CD1c-positive myeloid dendritic cell (primary cell): ENCODE measurements at regions not wholly inside any gene's neighbourhood (a gene's known extent, or its start where the extent isn't known, plus 50 kb on each side); places are given as distances from the start of the nearest gene placed in this dataset.
"Not testable (repeated sequence)": the region's sequence is repeated elsewhere in the genome, so short reads cannot be mapped to it uniquely, and the experiment has no call there.

Experiments
- DNase-seq: peaks from one replicate; pipeline ENCODE4 v3.0.0-alpha.2; 2016; ENCODE audit errors: extremely low spot score

GRCh38 chr1:188169971-188170370 lies 1341.2 kb downstream of the PLA2G4A start:
- no peak for DNase-seq

DNA sequence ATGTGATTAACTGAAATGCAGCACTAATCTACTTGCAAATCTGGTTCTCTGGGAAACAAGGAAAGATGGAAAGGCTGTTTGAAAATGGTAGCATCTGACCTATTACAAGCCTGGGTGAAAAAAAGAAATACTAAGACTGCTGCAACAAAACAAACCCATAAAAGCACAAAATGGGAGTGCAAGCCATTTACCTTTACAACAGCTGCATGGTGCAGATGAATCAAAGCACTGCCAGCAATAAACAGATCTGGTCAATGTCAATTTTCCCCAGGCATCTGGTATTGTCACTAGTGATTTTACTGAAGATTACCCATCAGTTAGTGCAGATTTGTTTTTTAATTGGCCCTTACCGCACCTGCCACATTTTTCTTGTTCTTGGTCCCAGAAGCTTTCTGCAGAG lies 1341.7 kb downstream of the PLA2G4A start:
- DNase-seq = no peak

- no peak for DNase-seq
These were observed 1342.2 kb downstream of the PLA2G4A start for GRCh38 chr1:188170935-188171334.

- DNase-seq = not testable (repeated sequence)
These were observed 1353.3 kb downstream of the PLA2G4A start for GRCh38 chr1:188182063-188182462.

DNA sequence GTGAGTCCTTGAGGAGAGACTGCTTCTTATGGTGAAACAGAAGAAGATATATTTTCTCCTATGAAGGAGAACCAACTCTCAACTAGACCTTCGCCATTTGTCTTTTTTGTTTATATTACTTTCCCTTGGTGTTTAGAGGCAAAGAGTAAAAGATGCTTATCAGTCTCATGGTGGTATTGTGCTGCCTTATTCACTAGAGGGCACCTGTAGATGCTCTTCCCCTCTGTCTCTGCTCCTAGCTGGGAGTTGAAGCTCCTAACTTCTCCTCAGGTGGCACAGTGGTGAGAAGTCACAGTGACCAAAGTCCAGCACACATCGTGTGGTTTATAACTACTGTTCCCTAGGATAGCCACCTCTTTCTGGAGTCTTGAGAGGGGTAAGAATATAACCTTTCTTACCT lies 1359.6 kb downstream of the PLA2G4A start:
- DNase-seq = no peak

DNA sequence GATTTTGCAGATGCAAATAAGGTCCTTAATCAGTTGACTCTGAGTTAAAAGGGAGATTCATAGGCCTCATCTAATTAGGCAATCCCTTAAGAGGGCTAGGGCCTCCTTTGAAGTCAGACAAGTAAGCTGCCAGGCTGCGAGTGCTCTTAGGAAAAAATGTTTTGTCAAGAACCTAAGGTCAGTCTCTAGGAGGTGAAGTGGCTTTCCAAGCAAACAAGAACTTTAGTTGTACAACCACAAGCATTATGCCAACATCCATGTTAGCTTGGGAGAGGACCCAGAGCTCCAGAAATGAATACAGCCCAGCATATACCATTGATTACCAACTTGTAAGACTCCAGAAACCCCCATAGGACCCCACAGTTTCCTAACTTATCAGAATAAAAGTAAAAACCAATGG lies 1366.2 kb downstream of the PLA2G4A start:
- no peak for DNase-seq

DNA sequence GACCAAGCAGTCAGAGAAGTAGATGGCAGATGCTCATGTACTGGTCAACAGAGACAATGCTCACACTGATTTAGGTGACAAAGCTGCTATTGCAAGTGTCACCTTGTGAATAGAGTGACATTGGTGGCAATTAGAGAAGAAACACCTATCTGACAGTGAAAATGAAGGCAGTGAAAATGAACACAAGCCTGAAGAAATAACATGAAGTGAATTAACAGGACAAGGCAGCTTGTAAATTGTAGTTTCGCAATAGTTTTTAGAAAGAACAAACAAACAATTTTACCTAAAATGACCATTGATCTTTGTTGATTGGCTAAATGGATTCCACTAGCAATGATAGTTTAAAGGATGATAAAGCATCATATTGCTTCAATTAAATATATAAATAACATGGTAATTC lies 1389.5 kb downstream of the PLA2G4A start:
- DNase-seq = no peak

DNA sequence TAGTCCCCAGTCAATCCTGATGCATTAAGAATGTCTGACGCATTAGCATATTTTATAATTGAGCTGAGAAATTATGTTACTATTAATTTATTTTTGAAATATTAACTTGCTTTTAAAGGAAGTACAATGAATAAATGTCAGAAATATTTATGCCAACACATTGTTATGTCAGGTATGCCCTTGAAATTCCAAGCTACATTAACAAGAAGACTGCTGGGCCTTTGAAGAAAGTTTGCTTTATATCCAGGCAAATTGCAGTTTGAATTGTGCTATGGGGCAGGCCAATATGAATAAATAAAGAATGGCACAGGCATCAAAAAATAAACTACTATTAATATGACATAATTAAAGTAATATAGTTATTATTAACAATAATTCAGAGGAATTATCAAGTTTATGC lies 1391.3 kb downstream of the PLA2G4A start:
- DNase-seq = no peak

DNA sequence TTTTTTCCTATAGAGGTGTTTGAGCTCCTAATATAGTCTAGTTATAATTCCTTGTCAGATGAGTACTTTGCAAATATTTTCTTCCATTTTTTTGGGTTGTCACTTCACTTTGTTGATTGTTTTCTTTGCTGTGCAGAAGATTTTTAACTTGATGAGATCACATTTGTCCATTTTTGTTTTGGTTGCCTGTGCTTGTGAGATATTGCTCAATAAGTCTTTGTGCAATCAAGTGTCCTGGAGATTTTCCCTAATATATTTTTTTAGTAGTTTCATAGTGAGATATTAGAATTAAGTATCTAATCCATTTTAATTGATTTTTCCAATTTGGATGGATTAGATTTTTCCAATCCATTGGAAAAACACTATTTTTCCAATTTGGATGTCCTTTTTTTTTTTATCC lies 1395.5 kb downstream of the PLA2G4A start:
- no peak for DNase-seq

GRCh38 chr1:188225975-188226374 lies 1397.2 kb downstream of the PLA2G4A start:
- no peak for DNase-seq

GRCh38 chr1:188228623-188229022 lies 1399.9 kb downstream of the PLA2G4A start:
- no peak for DNase-seq

GRCh38 chr1:188237573-188238348 lies 1409.0 kb downstream of the PLA2G4A start:
- no peak for DNase-seq

- DNase-seq = no peak
These were observed 1412.1 kb downstream of the PLA2G4A start for GRCh38 chr1:188240772-188241406.

DNA sequence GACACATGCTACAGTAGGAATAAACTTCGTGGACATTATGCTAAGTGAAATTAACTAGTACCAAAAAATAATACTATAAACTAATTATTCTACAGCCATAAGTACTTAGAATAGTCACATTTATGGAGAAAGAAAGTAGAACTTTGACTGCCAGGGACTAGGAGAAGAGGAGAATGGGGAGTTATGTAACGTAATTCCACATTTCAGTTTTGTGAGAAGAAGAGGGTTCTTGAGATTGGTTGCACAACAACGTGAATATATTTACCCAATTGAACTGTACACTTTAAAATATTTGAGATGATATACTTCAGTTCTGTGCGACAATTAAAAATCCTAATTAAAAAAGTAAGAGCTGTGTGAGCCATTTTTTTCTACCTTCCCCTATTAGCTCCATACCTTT lies 1412.9 kb downstream of the PLA2G4A start:
- DNase-seq = no peak

GRCh38 chr1:188243456-188243855 lies 1414.7 kb downstream of the PLA2G4A start:
- no peak for DNase-seq

GRCh38 chr1:188244681-188245080 lies 1415.9 kb downstream of the PLA2G4A start:
- DNase-seq = no peak

DNA sequence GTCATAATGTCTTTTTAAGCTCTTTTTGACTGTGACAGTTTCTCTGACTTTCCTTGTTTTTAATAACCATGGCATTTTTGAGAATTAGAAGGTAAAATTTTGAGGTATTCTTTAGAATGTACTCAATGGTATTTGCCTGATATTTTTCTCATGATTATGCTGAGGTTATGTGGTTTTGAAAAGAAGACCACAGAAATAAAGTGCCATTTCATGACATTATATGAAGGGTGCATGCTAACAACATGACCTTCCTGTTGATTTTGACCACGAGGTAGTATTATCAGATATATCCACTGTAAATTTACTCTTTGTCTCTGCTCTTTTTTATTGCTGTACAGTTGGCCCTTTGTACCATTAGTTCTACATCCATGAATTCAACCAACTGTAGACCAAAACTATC lies 1418.5 kb downstream of the PLA2G4A start:
- no peak for DNase-seq

DNA sequence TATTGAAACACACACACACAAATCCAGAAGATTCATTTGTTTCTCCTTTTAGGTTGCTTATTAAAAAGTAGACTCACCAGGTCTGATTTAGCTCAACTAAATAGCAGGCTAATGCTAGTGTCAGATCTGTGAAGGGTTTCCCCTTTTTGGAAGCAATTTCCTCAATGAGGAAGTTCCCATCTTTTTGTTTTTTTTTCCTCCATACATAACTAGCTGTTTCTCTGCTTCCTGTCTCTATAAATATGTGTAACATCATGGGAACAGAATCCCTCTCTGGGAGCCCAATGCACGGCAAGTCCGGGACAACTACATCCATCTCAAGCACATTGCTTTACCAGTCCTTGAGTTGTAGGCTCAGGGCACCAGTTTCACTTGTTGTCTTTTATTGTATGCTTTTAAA lies 1421.1 kb downstream of the PLA2G4A start:
- DNase-seq = peak; percentile 20

DNA sequence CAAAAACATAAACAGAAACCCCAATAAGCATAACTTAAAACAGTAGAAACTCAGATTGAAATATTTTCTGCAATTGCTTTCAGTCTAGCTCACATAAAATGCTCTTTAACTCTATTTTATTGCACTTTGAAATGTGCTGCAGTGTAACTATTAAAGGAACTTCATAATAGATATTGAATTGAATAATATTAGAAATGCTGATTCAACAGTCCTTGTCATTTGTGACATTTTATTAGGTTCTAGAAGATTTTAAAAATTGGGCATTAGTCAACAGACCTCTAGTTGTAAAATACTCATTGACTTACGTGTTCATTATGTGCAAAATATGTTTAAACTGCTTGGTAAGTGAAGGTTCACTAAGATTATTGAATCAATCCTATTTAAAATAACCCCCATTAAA lies 1422.3 kb downstream of the PLA2G4A start:
- DNase-seq = no peak

- no peak for DNase-seq
These were observed 1433.1 kb downstream of the PLA2G4A start for GRCh38 chr1:188261849-188262248.

DNA sequence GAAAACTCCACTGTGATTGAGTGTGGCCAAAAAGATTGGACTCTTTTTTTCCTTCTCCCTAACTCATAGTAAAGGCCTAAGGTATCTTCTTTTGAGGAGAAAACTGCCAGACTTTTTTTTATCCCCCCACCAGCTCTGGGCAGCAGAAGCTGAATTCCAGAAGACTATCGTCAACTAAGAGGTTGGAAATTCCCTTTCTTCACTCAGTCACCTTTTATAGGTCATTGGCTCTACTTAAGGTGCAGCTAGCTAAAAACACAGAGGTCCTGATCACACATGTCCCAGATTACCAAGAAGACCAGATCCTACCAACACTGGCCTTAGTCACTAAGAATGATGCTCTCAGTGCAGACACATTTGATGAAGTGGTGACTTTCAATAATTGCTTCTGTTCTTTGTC lies 1441.2 kb downstream of the PLA2G4A start:
- DNase-seq = no peak

DNA sequence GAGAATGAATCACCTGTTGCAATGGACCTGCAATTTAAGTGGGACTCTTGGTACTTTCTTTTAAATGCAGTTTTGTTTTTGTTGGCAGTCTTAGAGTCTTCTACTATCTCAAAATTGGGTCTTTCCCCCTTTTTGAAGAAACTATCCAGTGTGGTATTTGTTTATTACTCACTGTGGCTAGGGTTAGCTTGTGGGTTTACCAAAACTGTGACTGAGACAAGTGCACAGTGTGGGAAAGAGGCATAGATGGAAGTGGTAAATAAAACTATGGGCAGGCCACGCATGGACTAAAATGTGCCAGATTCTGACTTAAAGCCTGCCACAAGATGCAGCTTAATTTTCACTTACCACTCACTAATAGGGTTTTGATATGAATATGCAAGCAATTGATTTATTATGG lies 1441.7 kb downstream of the PLA2G4A start:
- DNase-seq = no peak

GRCh38 chr1:188277771-188278170 lies 1449.0 kb downstream of the PLA2G4A start:
- no peak for DNase-seq

GRCh38 chr1:188281921-188282320 lies 1453.2 kb downstream of the PLA2G4A start:
- DNase-seq = no peak
